Esophagus muscularis mucosa (tissue), 4 donors: ENCODE measurements at regions not wholly inside any gene's neighbourhood (a gene's known extent, or its start where the extent isn't known, plus 50 kb on each side); places are given as distances from the start of the nearest gene placed in this dataset.

Experiments
- EP300 ChIP-seq: sonication (generic); formaldehyde crosslinking; IDR thresholded peaks from one replicate; pipeline ENCODE4 v1.6.1; 2017; ENCODE audit warnings: antibody characterized with exemption
- POLR2A ChIP-seq: fragments of 450-650 bp; IDR thresholded peaks from one replicate; pipeline ENCODE4 v1.6.1; 2017; ENCODE audit warnings: antibody characterized with exemption, moderate library complexity, mild to moderate bottlenecking, low read depth
- POLR2AphosphoS5 ChIP-seq, 2 donors: sonication (generic); formaldehyde crosslinking; IDR thresholded peaks; one replicate each; pipeline ENCODE4 v1.6.1; 2017; ENCODE audit warnings: antibody characterized with exemption in 2 of 2
- TF ChIP-seq, protein P1 (sequence below), 3 experiments: fragments of 200-600 bp in 2 of 3; fragments of 450-650 bp in 1 of 3; sonication (generic) in 2 of 3; IDR thresholded peaks; one replicate each; pipeline ENCODE4 v1.5.1; 2017 to 2019; ENCODE audit warnings: antibody characterized with exemption in 3 of 3, mild to moderate bottlenecking in 2 of 3, moderate library complexity in 1 of 3

GRCh38 chr2:199509403-199509802 lies 51.7 kb upstream of the SATB2 start:
- TF ChIP-seq POLR2A = no peak
- TF ChIP-seq, protein P1, sequence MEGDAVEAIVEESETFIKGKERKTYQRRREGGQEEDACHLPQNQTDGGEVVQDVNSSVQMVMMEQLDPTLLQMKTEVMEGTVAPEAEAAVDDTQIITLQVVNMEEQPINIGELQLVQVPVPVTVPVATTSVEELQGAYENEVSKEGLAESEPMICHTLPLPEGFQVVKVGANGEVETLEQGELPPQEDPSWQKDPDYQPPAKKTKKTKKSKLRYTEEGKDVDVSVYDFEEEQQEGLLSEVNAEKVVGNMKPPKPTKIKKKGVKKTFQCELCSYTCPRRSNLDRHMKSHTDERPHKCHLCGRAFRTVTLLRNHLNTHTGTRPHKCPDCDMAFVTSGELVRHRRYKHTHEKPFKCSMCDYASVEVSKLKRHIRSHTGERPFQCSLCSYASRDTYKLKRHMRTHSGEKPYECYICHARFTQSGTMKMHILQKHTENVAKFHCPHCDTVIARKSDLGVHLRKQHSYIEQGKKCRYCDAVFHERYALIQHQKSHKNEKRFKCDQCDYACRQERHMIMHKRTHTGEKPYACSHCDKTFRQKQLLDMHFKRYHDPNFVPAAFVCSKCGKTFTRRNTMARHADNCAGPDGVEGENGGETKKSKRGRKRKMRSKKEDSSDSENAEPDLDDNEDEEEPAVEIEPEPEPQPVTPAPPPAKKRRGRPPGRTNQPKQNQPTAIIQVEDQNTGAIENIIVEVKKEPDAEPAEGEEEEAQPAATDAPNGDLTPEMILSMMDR (IDR thresholded peaks at IDR 0.05) = no peak
- no peak for TF ChIP-seq EP300
- TF ChIP-seq POLR2AphosphoS5 (IDR thresholded peaks at IDR 0.05) = no peak
